IMR-90 (cell line): ENCODE measurements at regions not wholly inside any gene's neighbourhood (a gene's known extent, or its start where the extent isn't known, plus 50 kb on each side); places are given as distances from the start of the nearest gene placed in this dataset.

Source experiments
- ATAC-seq: fragments of 200-7000 bp; cut with Tn5 transposase; 2 replicates; pipeline ENCODE4 v1.9.1; 2020; ENCODE audit warnings: low read depth, mild to moderate bottlenecking, moderate library complexity
- BruUV-seq: library from RNA; stranded (reverse); fragments of 400-500 nt; replicated peaks from 2 replicates; lab custom pipeline; 2021; lab: Mats Ljungman, UMichigan
- CTCF ChIA-PET: fragments of 300-600 bp; formaldehyde crosslinking; extraction: SDS; loops from one replicate; lab custom pipeline; 2021; ENCODE audit warnings: antibody characterized with exemption; lab: Yijun Ruan, JAX
- POLR2A ChIA-PET: fragments of 300-600 bp; sonication (Branson Sonifier 250); formaldehyde crosslinking; loops from one replicate; lab custom pipeline; 2022; ENCODE audit warnings: antibody characterized with exemption; ENCODE audit not compliant: unreplicated experiment; lab: Charles Lee
- DNase-seq: peaks from one replicate; pipeline ENCODE4 v3.0.0; 2013
- H2AFZ ChIP-seq: replicated peaks from 2 replicates; pipeline ENCODE3; 2013; ENCODE audit warnings: low read length, mild to moderate bottlenecking; ENCODE audit not compliant: poor library complexity
- H2AK5ac ChIP-seq: 2 replicates; pipeline ENCODE4 v1.6.1; 2013; ENCODE audit warnings: low read depth, low read length, inconsistent platforms
- H2AK9ac ChIP-seq: replicated peaks from 2 replicates; pipeline ENCODE3; 2013; ENCODE audit warnings: mild to moderate bottlenecking, low read depth, low read length, moderate library complexity; ENCODE audit not compliant: poor library complexity
- H2BK120ac ChIP-seq: 2 replicates; pipeline ENCODE4 v1.6.1; 2013; ENCODE audit warnings: low read depth, low read length, inconsistent platforms
- H2BK15ac ChIP-seq: 3 replicates; pipeline ENCODE4 v1.6.1; 2013; ENCODE audit warnings: low read depth, low read length, inconsistent platforms
- H2BK20ac ChIP-seq: 2 replicates; pipeline ENCODE4 v1.6.1; 2013; ENCODE audit warnings: low read depth, mild to moderate bottlenecking, inconsistent platforms, low read length, moderate library complexity
- H2BK5ac ChIP-seq: 2 replicates; pipeline ENCODE4 v1.6.1; 2013; ENCODE audit warnings: mild to moderate bottlenecking, low read depth, low read length, inconsistent platforms; ENCODE audit not compliant: poor library complexity, severe bottlenecking
- H3K14ac ChIP-seq: replicated peaks from 2 replicates; pipeline ENCODE4 v1.6.1; 2013; ENCODE audit warnings: low read depth, low read length, inconsistent platforms
- H3K18ac ChIP-seq: 2 replicates; pipeline ENCODE4 v1.6.1; 2013; ENCODE audit warnings: low read depth, low read length, control low read depth
- H3K23ac ChIP-seq: 2 replicates; pipeline ENCODE4 v1.6.1; 2013; ENCODE audit warnings: low read depth, low read length, inconsistent platforms
- H3K27ac ChIP-seq: 2 replicates; pipeline ENCODE4 v1.5.1; 2013; ENCODE audit warnings: mild to moderate bottlenecking, control low read depth, low read length; ENCODE audit not compliant: insufficient read depth
- H3K27me3 ChIP-seq: 2 replicates; pipeline ENCODE4 v1.6.1; 2013; ENCODE audit warnings: low read length; ENCODE audit not compliant: control insufficient read depth, insufficient read depth
- H3K36me3 ChIP-seq: 2 replicates; pipeline ENCODE4 v1.6.1; 2013; ENCODE audit warnings: low read length, mixed read lengths; ENCODE audit not compliant: control insufficient read depth, insufficient read depth
- H3K4ac ChIP-seq: 2 replicates; pipeline ENCODE4 v1.6.1; 2013; ENCODE audit warnings: low read depth, low read length, inconsistent platforms
- H3K4me1 ChIP-seq: 2 replicates; pipeline ENCODE4 v1.6.1; 2013; ENCODE audit warnings: low read length, mixed read lengths; ENCODE audit not compliant: control insufficient read depth, insufficient read depth
- H3K4me2 ChIP-seq: 2 replicates; pipeline ENCODE4 v1.6.1; 2013; ENCODE audit warnings: low read depth, mild to moderate bottlenecking, control low read depth, low read length, moderate library complexity
- H3K4me3 ChIP-seq: 2 replicates; pipeline ENCODE4 v1.5.1; 2013; ENCODE audit warnings: low read depth, mild to moderate bottlenecking, control low read depth, low read length, moderate library complexity; ENCODE audit not compliant: insufficient read depth
- H3K56ac ChIP-seq: 2 replicates; pipeline ENCODE4 v1.6.1; 2013; ENCODE audit warnings: low read length, inconsistent platforms; ENCODE audit not compliant: insufficient read depth; ENCODE audit errors: extremely low read depth
- H3K79me1 ChIP-seq, 2 experiments: 2 replicates each; pipeline ENCODE4 v1.6.1; 2013; ENCODE audit warnings: low read length in 2 of 2, inconsistent platforms in 1 of 2, low read depth in 1 of 2
- H3K9ac ChIP-seq: 2 replicates; pipeline ENCODE4 v1.6.1; 2013; ENCODE audit warnings: low read depth, low read length, control low read depth
- H3K9me1 ChIP-seq: 2 replicates; pipeline ENCODE4 v1.6.1; 2013; ENCODE audit warnings: low read length, inconsistent platforms; ENCODE audit not compliant: insufficient read depth
- H3K9me3 ChIP-seq: 2 replicates; pipeline ENCODE4 v1.6.1; 2013; ENCODE audit warnings: low read length; ENCODE audit not compliant: control insufficient read depth, insufficient read depth
- H4K20me1 ChIP-seq: 2 replicates; pipeline ENCODE4 v1.6.1; 2013; ENCODE audit warnings: low read length, inconsistent platforms; ENCODE audit not compliant: insufficient read depth
- H4K5ac ChIP-seq: 2 replicates; pipeline ENCODE4 v1.6.1; 2013; ENCODE audit warnings: mild to moderate bottlenecking, low read depth, low read length, control low read depth
- H4K8ac ChIP-seq, 2 experiments: 2 replicates each; pipeline ENCODE4 v1.6.1; 2013; ENCODE audit warnings: low read depth in 2 of 2, low read length in 2 of 2, control low read depth in 1 of 2, inconsistent platforms in 1 of 2
- H4K91ac ChIP-seq: 2 replicates; pipeline ENCODE4 v1.6.1; 2013; ENCODE audit warnings: low read depth, low read length, inconsistent platforms; ENCODE audit not compliant: insufficient read depth
- CHD1 ChIP-seq: IDR thresholded peaks from 2 replicates; pipeline ENCODE4 v1.6.1; 2012; ENCODE audit warnings: low read depth, low read length, improper control_type of control experiment
- MAFK ChIP-seq: IDR thresholded peaks from 2 replicates; pipeline ENCODE4 v1.6.1; 2012; ENCODE audit warnings: low read depth, low read length, improper control_type of control experiment
- MAZ ChIP-seq: IDR thresholded peaks from 2 replicates; pipeline ENCODE4 v1.6.1; 2012; ENCODE audit warnings: low read depth, mild to moderate bottlenecking, low read length, improper control_type of control experiment, moderate library complexity, borderline replicate concordance
- MXI1 ChIP-seq: IDR thresholded peaks from 2 replicates; pipeline ENCODE4 v1.6.1; 2012; ENCODE audit warnings: low read depth, mild to moderate bottlenecking, low read length, moderate library complexity, borderline replicate concordance
- NFE2L2 ChIP-seq: fragments of 150-350 bp; IDR thresholded peaks from 2 replicates; pipeline ENCODE4 v1.6.1; 2016; ENCODE audit warnings: low read depth, mild to moderate bottlenecking, low read length
- RAD21 ChIP-seq: IDR thresholded peaks from 2 replicates; pipeline ENCODE4 v1.6.1; 2012; ENCODE audit warnings: low read length, improper control_type of control experiment
- RCOR1 ChIP-seq: IDR thresholded peaks from 2 replicates; pipeline ENCODE4 v1.6.1; 2012; ENCODE audit warnings: mild to moderate bottlenecking, low read length, improper control_type of control experiment; ENCODE audit not compliant: insufficient replicate concordance
- RFX5 ChIP-seq: IDR thresholded peaks from 2 replicates; pipeline ENCODE4 v1.8.0; 2012; ENCODE audit warnings: low read depth, mild to moderate bottlenecking, low read length, moderate library complexity
- SMC3 ChIP-seq: fragments of 150-350 bp; IDR thresholded peaks from 2 replicates; pipeline ENCODE4 v1.6.1; 2016; ENCODE audit warnings: low read depth, mild to moderate bottlenecking, antibody characterized with exemption, low read length, moderate library complexity
- WGBS, 2 experiments: methylation state at CpG; one replicate each; pipeline versions ENCODE4 v1.1.5 to v1.1.7; 2013; ENCODE audit warnings: missing lambda C conversion rate in 2 of 2; ENCODE audit not compliant: insufficient read length in 1 of 2; ENCODE audit errors: extremely low coverage in 2 of 2; 5-methylcytosine and 5-hydroxymethylcytosine counted together
- dilution Hi-C: fragments of 300-500 bp; cut with HindIII; formaldehyde crosslinking; loops from one replicate; pipeline ENCODE4 v1.14.3; 2018; ENCODE audit warnings: low sequenced_read_pairs; ENCODE audit not compliant: unreplicated experiment
- in situ Hi-C: fragments of 300-500 bp; cut with MboI; formaldehyde crosslinking; loops from 3 replicates; pipeline ENCODE4 v1.14.3; 2019; ENCODE audit warnings: low sequenced_read_pairs, inconsistent platforms, mixed read lengths
- intact Hi-C: fragments of 100-400 bp; cut with micrococcal nuclease; formaldehyde crosslinking; loops from 2 replicates; pipeline ENCODE4 v1.10.0; 2022
- TF ChIP-seq, protein P1 (sequence below): fragments of 150-350 bp; IDR thresholded peaks from 2 replicates; pipeline ENCODE4 v1.6.1; 2016; ENCODE audit warnings: low read depth, mild to moderate bottlenecking, low read length, moderate library complexity, borderline replicate concordance
- TF ChIP-seq, protein P2 (sequence below): fragments of 150-350 bp; IDR thresholded peaks from 2 replicates; pipeline ENCODE4 v1.6.1; 2017; ENCODE audit warnings: mild to moderate bottlenecking, antibody characterized with exemption, low read length, low read depth
- TF ChIP-seq, protein P3 (sequence below): conservative IDR thresholded peaks from 2 replicates; pipeline ENCODE4 v1.5.1; 2012; ENCODE audit warnings: mild to moderate bottlenecking, low read depth, low read length, improper control_type of control experiment

DNA sequence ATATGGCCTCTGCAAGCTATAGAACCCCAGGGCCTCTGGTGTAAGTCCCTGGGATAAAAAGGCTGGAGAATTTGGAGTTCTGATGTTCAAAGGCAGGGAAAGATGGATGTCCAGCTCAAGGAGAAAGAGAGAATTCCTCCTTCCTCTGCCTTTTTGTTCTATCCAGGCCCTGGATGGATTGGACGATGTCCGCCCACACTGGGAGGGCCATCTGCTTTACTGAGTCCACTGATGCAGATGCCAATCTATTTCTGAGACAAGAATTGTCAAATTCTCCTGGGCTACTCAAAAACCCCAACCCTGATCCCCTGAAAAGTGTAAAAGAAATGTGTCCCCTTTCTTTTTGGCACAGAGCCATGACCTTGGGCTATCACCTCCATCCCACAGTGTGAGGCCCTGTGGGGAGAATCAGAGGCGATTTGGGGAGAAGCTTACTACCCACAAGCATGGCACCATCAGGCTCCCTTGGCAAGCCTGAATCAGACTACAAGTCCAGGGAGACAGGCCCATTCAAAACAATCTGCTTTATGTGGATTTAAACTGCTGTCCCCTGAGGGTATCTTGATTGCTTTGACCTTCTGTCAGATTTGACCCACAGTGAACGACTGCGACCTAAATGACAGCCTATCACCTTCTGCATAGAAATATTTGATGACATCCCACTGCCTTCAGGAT, 334.0 kb downstream of the NUAK1 start:
- Histone ChIP-seq H2BK15ac (no peak overlapping the region), H3K23ac (no peak overlapping the region), H4K5ac (no peak overlapping the region), H2AK5ac (no peak overlapping the region), H2AFZ (no peak overlapping the region), H2AK9ac (no peak overlapping the region), H3K27me3 (no peaks in the 10 kb centered on the region; the same call in 1 of the 2 replicates), H4K91ac (no peak overlapping the region), H2BK120ac (no peak overlapping the region), H3K14ac (no peak overlapping the region), H3K4me1 (no peaks in the 10 kb centered on the region), H2BK20ac (no peak overlapping the region), H3K79me1 (no peaks in the 10 kb centered on the region), H3K36me3 (no peaks in the 10 kb centered on the region), H3K4me3 (no peak overlapping the region), H3K9me3 (no peaks in the 10 kb centered on the region), H3K9me1 (no peaks in the 10 kb centered on the region), H3K18ac (no peak overlapping the region), H3K4me2 (no peak overlapping the region), H3K9ac (no peak overlapping the region), H3K27ac (no peak overlapping the region), H4K8ac (no peak overlapping the region), H3K56ac (no peak overlapping the region), H4K20me1 (no peaks in the 10 kb centered on the region), H2BK5ac (no peak overlapping the region), H3K4ac (no peak overlapping the region)
- no TSS peak for BruUV-seq
- dilution Hi-C loops = no loop called here
- no peak for TF ChIP-seq RFX5
- TF ChIP-seq RCOR1 = no peak
- TF ChIP-seq, protein P1, sequence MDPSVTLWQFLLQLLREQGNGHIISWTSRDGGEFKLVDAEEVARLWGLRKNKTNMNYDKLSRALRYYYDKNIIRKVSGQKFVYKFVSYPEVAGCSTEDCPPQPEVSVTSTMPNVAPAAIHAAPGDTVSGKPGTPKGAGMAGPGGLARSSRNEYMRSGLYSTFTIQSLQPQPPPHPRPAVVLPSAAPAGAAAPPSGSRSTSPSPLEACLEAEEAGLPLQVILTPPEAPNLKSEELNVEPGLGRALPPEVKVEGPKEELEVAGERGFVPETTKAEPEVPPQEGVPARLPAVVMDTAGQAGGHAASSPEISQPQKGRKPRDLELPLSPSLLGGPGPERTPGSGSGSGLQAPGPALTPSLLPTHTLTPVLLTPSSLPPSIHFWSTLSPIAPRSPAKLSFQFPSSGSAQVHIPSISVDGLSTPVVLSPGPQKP = no peak
- TF ChIP-seq MXI1 = no peak
- TF ChIP-seq, protein P2, sequence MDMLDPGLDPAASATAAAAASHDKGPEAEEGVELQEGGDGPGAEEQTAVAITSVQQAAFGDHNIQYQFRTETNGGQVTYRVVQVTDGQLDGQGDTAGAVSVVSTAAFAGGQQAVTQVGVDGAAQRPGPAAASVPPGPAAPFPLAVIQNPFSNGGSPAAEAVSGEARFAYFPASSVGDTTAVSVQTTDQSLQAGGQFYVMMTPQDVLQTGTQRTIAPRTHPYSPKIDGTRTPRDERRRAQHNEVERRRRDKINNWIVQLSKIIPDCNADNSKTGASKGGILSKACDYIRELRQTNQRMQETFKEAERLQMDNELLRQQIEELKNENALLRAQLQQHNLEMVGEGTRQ = no peak
- no peak for TF ChIP-seq NFE2L2
- TF ChIP-seq MAFK = no peak
- no peak for TF ChIP-seq RAD21
- TF ChIP-seq MAZ = no peak
- TF ChIP-seq SMC3 = no peak
- TF ChIP-seq, protein P3, sequence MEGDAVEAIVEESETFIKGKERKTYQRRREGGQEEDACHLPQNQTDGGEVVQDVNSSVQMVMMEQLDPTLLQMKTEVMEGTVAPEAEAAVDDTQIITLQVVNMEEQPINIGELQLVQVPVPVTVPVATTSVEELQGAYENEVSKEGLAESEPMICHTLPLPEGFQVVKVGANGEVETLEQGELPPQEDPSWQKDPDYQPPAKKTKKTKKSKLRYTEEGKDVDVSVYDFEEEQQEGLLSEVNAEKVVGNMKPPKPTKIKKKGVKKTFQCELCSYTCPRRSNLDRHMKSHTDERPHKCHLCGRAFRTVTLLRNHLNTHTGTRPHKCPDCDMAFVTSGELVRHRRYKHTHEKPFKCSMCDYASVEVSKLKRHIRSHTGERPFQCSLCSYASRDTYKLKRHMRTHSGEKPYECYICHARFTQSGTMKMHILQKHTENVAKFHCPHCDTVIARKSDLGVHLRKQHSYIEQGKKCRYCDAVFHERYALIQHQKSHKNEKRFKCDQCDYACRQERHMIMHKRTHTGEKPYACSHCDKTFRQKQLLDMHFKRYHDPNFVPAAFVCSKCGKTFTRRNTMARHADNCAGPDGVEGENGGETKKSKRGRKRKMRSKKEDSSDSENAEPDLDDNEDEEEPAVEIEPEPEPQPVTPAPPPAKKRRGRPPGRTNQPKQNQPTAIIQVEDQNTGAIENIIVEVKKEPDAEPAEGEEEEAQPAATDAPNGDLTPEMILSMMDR = no peak
- no peak for TF ChIP-seq CHD1
- POLR2A ChIA-PET = no interaction called here
- in situ Hi-C loops = no loop called here
- DNase-seq (no peak), ATAC-seq (no peak)
- intact Hi-C loops = no loop called here
- CTCF ChIA-PET = no interaction called here
- no CpG with 5 or more reads among the region's 5 CpGs for WGBS, 2 experiments
